ENCODE measurements at regions not wholly inside any gene's neighbourhood (a gene's known extent, or its start where the extent isn't known, plus 50 kb on each side); places are given as distances from the start of the nearest gene placed in this dataset.

GRCh38 chr15:36332301-36332700 is 247.1 kb upstream of the CDIN1 start:
- TF ChIP-seq POLR2A (IDR thresholded peaks at IDR 0.05) (no peak), POLR2AphosphoS5 (IDR thresholded peaks at IDR 0.05) (no peak), EP300 (IDR thresholded peaks at IDR 0.05) (no peak)
- TF ChIP-seq, protein P1, sequence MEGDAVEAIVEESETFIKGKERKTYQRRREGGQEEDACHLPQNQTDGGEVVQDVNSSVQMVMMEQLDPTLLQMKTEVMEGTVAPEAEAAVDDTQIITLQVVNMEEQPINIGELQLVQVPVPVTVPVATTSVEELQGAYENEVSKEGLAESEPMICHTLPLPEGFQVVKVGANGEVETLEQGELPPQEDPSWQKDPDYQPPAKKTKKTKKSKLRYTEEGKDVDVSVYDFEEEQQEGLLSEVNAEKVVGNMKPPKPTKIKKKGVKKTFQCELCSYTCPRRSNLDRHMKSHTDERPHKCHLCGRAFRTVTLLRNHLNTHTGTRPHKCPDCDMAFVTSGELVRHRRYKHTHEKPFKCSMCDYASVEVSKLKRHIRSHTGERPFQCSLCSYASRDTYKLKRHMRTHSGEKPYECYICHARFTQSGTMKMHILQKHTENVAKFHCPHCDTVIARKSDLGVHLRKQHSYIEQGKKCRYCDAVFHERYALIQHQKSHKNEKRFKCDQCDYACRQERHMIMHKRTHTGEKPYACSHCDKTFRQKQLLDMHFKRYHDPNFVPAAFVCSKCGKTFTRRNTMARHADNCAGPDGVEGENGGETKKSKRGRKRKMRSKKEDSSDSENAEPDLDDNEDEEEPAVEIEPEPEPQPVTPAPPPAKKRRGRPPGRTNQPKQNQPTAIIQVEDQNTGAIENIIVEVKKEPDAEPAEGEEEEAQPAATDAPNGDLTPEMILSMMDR (IDR thresholded peaks at IDR 0.05) = no peak
